Left colon (tissue), 2 donors: ENCODE measurements at regions not wholly inside any gene's neighbourhood (a gene's known extent, or its start where the extent isn't known, plus 50 kb on each side); places are given as distances from the start of the nearest gene placed in this dataset.
"Not testable (repeated sequence)": the region's sequence is repeated elsewhere in the genome, so short reads cannot be mapped to it uniquely, and the experiment has no call there.

Source experiments
- ATAC-seq: fragments of 200-7000 bp; cut with Tn5 transposase; one replicate; pipeline ENCODE4 v1.9.1; 2020; ENCODE audit warnings: mild to moderate bottlenecking, moderate library complexity
- DNase-seq, 2 donors: peaks; one replicate each; pipeline ENCODE4 v3.0.0-alpha.2; 2020
- intact Hi-C, 2 donors: fragments of 100-400 bp; cut with DNase I in 1 of 2; cut with micrococcal nuclease in 1 of 2; formaldehyde crosslinking; loops; one replicate each; pipeline versions ENCODE4 v1.11.2 to v1.14.0; 2022; cut with DNase I, micrococcal nuclease
- donor health status: DM: no; HTN: no; CAD: no.
- donor health status: DM: yes; HTN: yes; CAD: no.

- DNase-seq, intact Hi-C loops, ATAC-seq: not testable (repeated sequence)
Observed at GRCh38 chr2:90093571-90094270, 1402.2 kb downstream of the RPIA start.

- ATAC-seq, DNase-seq, intact Hi-C loops: not testable (repeated sequence)
Observed at GRCh38 chr2:90097617-90098016, 1406.1 kb downstream of the RPIA start.

GRCh38 chr2:90105142-90105541 lies 1413.7 kb downstream of the RPIA start:
- ATAC-seq, DNase-seq, intact Hi-C loops: not testable (repeated sequence)

GRCh38 chr2:90123409-90123808 lies 1431.9 kb downstream of the RPIA start:
- intact Hi-C loops, ATAC-seq, DNase-seq: not testable (repeated sequence)

GRCh38 chr2:90139046-90139445 lies 1447.6 kb downstream of the RPIA start:
- ATAC-seq, DNase-seq, intact Hi-C loops: not testable (repeated sequence)

- DNase-seq, ATAC-seq, intact Hi-C loops: not testable (repeated sequence)
Observed at GRCh38 chr2:90141558-90141957, 1450.1 kb downstream of the RPIA start.

GRCh38 chr2:90151805-90152204 lies 1460.3 kb downstream of the RPIA start:
- intact Hi-C loops, DNase-seq, ATAC-seq: not testable (repeated sequence)

- DNase-seq, ATAC-seq, intact Hi-C loops: not testable (repeated sequence)
Observed at GRCh38 chr2:90170978-90171377, 1479.5 kb downstream of the RPIA start.

- intact Hi-C loops, DNase-seq, ATAC-seq: not testable (repeated sequence)
Observed at GRCh38 chr2:90173081-90173480, 1481.6 kb downstream of the RPIA start.

GRCh38 chr2:90179591-90179990 lies 1488.1 kb downstream of the RPIA start:
- ATAC-seq, intact Hi-C loops, DNase-seq: not testable (repeated sequence)

GRCh38 chr2:90207454-90208058 lies 1516.1 kb downstream of the RPIA start:
- DNase-seq, result no peak
- intact Hi-C loops, result no loop called here
- no peak for ATAC-seq

GRCh38 chr2:90209009-90209408 lies 1517.5 kb downstream of the RPIA start:
- intact Hi-C loops, result no loop called here
- DNase-seq (no peak), ATAC-seq (no peak)

GRCh38 chr2:90209806-90210205 lies 1518.3 kb downstream of the RPIA start:
- ATAC-seq (no peak), DNase-seq (no peak)
- intact Hi-C loops, result no loop called here

- DNase-seq, intact Hi-C loops, ATAC-seq: not testable (repeated sequence)
Observed at GRCh38 chr2:90215880-90216279, 1524.4 kb downstream of the RPIA start.

GRCh38 chr2:90216801-90217200 lies 1525.3 kb downstream of the RPIA start:
- ATAC-seq, DNase-seq, intact Hi-C loops: not testable (repeated sequence)

GRCh38 chr2:90218534-90218933 lies 1527.1 kb downstream of the RPIA start:
- ATAC-seq, DNase-seq, intact Hi-C loops: not testable (repeated sequence)

- DNase-seq, ATAC-seq, intact Hi-C loops: not testable (repeated sequence)
Observed at GRCh38 chr2:90220623-90221299, 1529.3 kb downstream of the RPIA start.

- ATAC-seq (no peak), DNase-seq (no peak)
- intact Hi-C loops, result no loop called here
Observed at GRCh38 chr2:90221300-90221651, 1529.8 kb downstream of the RPIA start.

GRCh38 chr2:90224767-90225166 lies 1533.3 kb downstream of the RPIA start:
- intact Hi-C loops, ATAC-seq, DNase-seq: not testable (repeated sequence)
